ENCODE measurements at regions not wholly inside any gene's neighbourhood (a gene's known extent, or its start where the extent isn't known, plus 50 kb on each side); places are given as distances from the start of the nearest gene placed in this dataset.

DNA sequence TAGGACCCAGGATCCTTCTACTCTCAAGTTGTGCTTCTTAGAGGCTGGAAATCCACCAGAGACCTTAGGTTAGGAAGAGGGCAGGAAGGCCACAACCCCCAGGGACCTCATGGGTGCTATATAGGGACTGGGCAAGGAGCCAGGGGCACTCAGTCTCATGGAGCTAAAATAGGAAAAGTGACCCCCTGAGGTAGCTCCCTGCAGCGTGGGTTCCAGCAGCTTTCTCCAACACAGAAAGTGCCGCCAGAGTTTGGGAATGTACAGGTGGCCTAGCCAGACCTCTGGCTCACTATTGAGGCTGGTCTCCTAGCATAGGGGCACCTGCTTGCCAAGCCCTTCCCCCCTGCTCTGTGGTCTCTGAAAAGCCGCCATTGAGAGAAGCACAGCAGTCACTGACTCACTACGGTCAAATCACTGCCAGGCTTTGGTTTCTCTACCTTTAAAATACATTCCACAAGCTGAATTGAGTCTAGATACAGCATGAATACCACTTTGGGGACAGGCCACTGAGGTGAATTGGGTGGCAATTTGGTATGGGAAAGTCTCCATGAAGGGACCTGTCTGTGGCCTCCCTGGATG lies 333.2 kb upstream of the PODXL start:
- Histone ChIP-seq H3K36me3 (ENCODE audit: control insufficient read depth in 3 of 3, insufficient read depth in 2 of 3, low read depth in 1 of 3, low read length in 3 of 3) (no peaks in the 10 kb centered on the region), H3K4me1 (ENCODE audit: control insufficient read depth in 3 of 3, insufficient read depth in 2 of 3, low read depth in 1 of 3, low read length in 2 of 3) (no peaks in the 10 kb centered on the region), H3K27me3 (ENCODE audit: control insufficient read depth in 3 of 3, insufficient read depth in 3 of 3, low read length in 3 of 3) (no peaks in the 10 kb centered on the region), H3K4me3 (ENCODE audit: low read depth in 1 of 3, low read length in 3 of 3) (no peak overlapping the region), H3K9me3 (ENCODE audit: control insufficient read depth in 2 of 2, insufficient read depth in 1 of 2, low read depth in 1 of 2, low read length in 1 of 2) (peaks cover 0 to 13% of the 10 kb centered on the region in 2 donors), H3K27ac (ENCODE audit: low read depth in 1 of 3, low read length in 2 of 3) (no peak overlapping the region)
- no peak for DNase-seq
- WGBS, 3 donors, result 83 to 88% (median 84%) methylated on average over 4 of the region's 4 CpGs
- FAIRE-seq, result no peak

DNA sequence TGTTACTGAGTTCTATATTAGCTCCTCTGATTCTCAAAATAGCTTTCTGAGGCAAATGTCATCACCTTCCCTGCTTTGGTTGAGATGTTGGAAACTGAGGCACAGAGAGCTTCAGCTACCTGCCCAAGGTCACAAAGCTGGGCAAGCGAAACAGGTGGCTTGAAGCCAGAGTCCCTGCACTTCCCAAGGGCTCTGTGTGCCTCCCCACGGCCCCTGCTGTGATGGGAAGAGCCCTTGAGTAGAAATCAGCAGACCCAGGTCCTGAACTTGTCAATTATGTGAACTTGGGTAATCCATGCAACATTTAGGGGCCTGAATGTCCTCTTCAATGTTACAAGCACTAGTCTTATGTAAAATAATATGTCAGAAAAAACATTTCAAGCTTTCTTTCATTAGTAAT lies 327.3 kb upstream of the PODXL start:
- Histone ChIP-seq H3K4me3 (ENCODE audit: low read depth in 1 of 3, low read length in 3 of 3) (no peak overlapping the region), H3K36me3 (ENCODE audit: control insufficient read depth in 3 of 3, insufficient read depth in 2 of 3, low read depth in 1 of 3, low read length in 3 of 3) (no peaks in the 10 kb centered on the region), H3K4me1 (ENCODE audit: control insufficient read depth in 3 of 3, insufficient read depth in 2 of 3, low read depth in 1 of 3, low read length in 2 of 3) (no peaks in the 10 kb centered on the region), H3K9me3 (ENCODE audit: control insufficient read depth in 2 of 2, insufficient read depth in 1 of 2, low read depth in 1 of 2, low read length in 1 of 2) (peaks cover 0 to 14% of the 10 kb centered on the region in 2 donors), H3K27ac (ENCODE audit: low read depth in 1 of 3, low read length in 2 of 3) (no peak overlapping the region), H3K27me3 (ENCODE audit: control insufficient read depth in 3 of 3, insufficient read depth in 3 of 3, low read length in 3 of 3) (no peaks in the 10 kb centered on the region)
- no peak for FAIRE-seq
- DNase-seq, result no peak
- 65 to 82% (median 82%) methylated on average over 2 of the region's 2 CpGs for WGBS, 3 donors

DNA sequence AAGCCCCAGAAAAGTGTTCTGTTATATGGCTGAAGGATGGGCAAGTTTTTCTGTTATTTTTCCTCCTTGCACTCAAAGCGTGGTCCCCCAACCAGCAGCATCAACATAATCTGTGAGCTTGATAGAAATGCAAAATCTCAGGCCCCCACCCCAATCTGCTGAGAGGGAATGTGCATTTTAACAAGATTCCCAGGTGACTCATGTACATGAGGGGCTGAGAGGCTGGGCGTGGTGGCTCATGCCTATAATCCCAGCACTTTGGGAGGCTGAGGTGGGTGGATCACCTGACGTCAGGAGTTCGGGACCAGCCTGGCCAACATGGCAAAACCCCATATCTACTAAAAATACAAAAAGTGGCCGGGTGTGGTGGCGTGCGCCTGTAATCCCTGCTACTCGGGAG lies 326.8 kb upstream of the PODXL start:
- H3K9me3 ChIP-seq (ENCODE audit: control insufficient read depth in 2 of 2, insufficient read depth in 1 of 2, low read depth in 1 of 2, low read length in 1 of 2), result peaks cover 0 to 14% of the 10 kb centered on the region in 2 donors
- no peaks in the 10 kb centered on the region for H3K27me3 ChIP-seq (ENCODE audit: control insufficient read depth in 3 of 3, insufficient read depth in 3 of 3, low read length in 3 of 3)
- no peaks in the 10 kb centered on the region for H3K4me1 ChIP-seq (ENCODE audit: control insufficient read depth in 3 of 3, insufficient read depth in 2 of 3, low read depth in 1 of 3, low read length in 2 of 3)
- 84 to 85% (median 85%) methylated on average over 8 of the region's 8 CpGs for WGBS, 3 donors
- no peak overlapping the region for H3K27ac ChIP-seq (ENCODE audit: low read depth in 1 of 3, low read length in 2 of 3)
- DNase-seq, result no peak
- H3K4me3 ChIP-seq (ENCODE audit: low read depth in 1 of 3, low read length in 3 of 3), result no peak overlapping the region
- no peaks in the 10 kb centered on the region for H3K36me3 ChIP-seq (ENCODE audit: control insufficient read depth in 3 of 3, insufficient read depth in 2 of 3, low read depth in 1 of 3, low read length in 3 of 3)
- no peak for FAIRE-seq

GRCh38 chr7:131882321-131882720 lies 325.9 kb upstream of the PODXL start:
- FAIRE-seq (no peak), DNase-seq (no peak)
- Histone ChIP-seq H3K27me3 (ENCODE audit: control insufficient read depth in 3 of 3, insufficient read depth in 3 of 3, low read length in 3 of 3) (no peaks in the 10 kb centered on the region), H3K4me3 (ENCODE audit: low read depth in 1 of 3, low read length in 3 of 3) (no peak overlapping the region), H3K4me1 (ENCODE audit: control insufficient read depth in 3 of 3, insufficient read depth in 2 of 3, low read depth in 1 of 3, low read length in 2 of 3) (no peaks in the 10 kb centered on the region), H3K27ac (ENCODE audit: low read depth in 1 of 3, low read length in 2 of 3) (no peak overlapping the region), H3K36me3 (ENCODE audit: control insufficient read depth in 3 of 3, insufficient read depth in 2 of 3, low read depth in 1 of 3, low read length in 3 of 3) (no peaks in the 10 kb centered on the region), H3K9me3 (ENCODE audit: control insufficient read depth in 2 of 2, insufficient read depth in 1 of 2, low read depth in 1 of 2, low read length in 1 of 2) (peaks cover 0 to 14% of the 10 kb centered on the region in 2 donors)

DNA sequence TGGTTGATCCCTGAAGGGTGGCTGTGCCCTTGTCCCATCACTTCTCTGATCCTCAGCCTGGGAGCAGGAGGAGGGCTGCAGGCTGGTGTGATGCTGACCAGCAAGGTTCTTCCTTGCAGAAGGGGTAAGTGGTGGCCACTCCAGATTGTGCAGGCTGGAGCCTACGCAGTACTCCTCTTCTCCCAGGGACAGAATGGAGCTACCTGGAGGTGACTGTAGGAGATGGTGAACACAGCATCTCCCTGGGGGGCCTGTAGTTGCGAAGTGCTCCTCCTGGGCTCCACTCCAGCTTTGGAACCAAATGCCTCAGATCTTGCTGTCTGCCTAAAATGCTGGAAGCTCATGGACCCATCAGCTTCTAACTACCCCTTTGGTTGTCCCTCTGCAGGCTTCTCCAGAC lies 323.6 kb upstream of the PODXL start:
- Histone ChIP-seq H3K4me1 (ENCODE audit: control insufficient read depth in 3 of 3, insufficient read depth in 2 of 3, low read depth in 1 of 3, low read length in 2 of 3) (no peaks in the 10 kb centered on the region), H3K27me3 (ENCODE audit: control insufficient read depth in 3 of 3, insufficient read depth in 3 of 3, low read length in 3 of 3) (no peaks in the 10 kb centered on the region), H3K36me3 (ENCODE audit: control insufficient read depth in 3 of 3, insufficient read depth in 2 of 3, low read depth in 1 of 3, low read length in 3 of 3) (no peaks in the 10 kb centered on the region), H3K9me3 (ENCODE audit: control insufficient read depth in 2 of 2, insufficient read depth in 1 of 2, low read depth in 1 of 2, low read length in 1 of 2) (peaks cover 0 to 4% of the 10 kb centered on the region in 2 donors), H3K4me3 (ENCODE audit: low read depth in 1 of 3, low read length in 3 of 3) (no peak overlapping the region), H3K27ac (ENCODE audit: low read depth in 1 of 3, low read length in 2 of 3) (no peak overlapping the region)
- WGBS, 3 donors, result 70 to 94% (median 83%) methylated on average over 2 of the region's 2 CpGs
- DNase-seq (no peak), FAIRE-seq (no peak)

GRCh38 chr7:131879424-131879823 lies 323.0 kb upstream of the PODXL start:
- Histone ChIP-seq H3K4me1 (ENCODE audit: control insufficient read depth in 3 of 3, insufficient read depth in 2 of 3, low read depth in 1 of 3, low read length in 2 of 3) (no peaks in the 10 kb centered on the region), H3K27ac (ENCODE audit: low read depth in 1 of 3, low read length in 2 of 3) (no peak overlapping the region), H3K36me3 (ENCODE audit: control insufficient read depth in 3 of 3, insufficient read depth in 2 of 3, low read depth in 1 of 3, low read length in 3 of 3) (no peaks in the 10 kb centered on the region), H3K4me3 (ENCODE audit: low read depth in 1 of 3, low read length in 3 of 3) (no peak overlapping the region), H3K27me3 (ENCODE audit: control insufficient read depth in 3 of 3, insufficient read depth in 3 of 3, low read length in 3 of 3) (no peaks in the 10 kb centered on the region), H3K9me3 (ENCODE audit: control insufficient read depth in 2 of 2, insufficient read depth in 1 of 2, low read depth in 1 of 2, low read length in 1 of 2) (no peaks in the 10 kb centered on the region)
- FAIRE-seq (no peak), DNase-seq (no peak)
- WGBS, 3 donors, result 90 to 91% (median 91%) methylated on average over 4 of the region's 4 CpGs

- no peaks in the 10 kb centered on the region for H3K36me3 ChIP-seq (ENCODE audit: control insufficient read depth in 3 of 3, insufficient read depth in 2 of 3, low read depth in 1 of 3, low read length in 3 of 3)
- no peak overlapping the region for H3K27ac ChIP-seq (ENCODE audit: low read depth in 1 of 3, low read length in 2 of 3)
- DNase-seq (no peak), FAIRE-seq (no peak)
- H3K4me1 ChIP-seq (ENCODE audit: control insufficient read depth in 3 of 3, insufficient read depth in 2 of 3, low read depth in 1 of 3, low read length in 2 of 3), result no peaks in the 10 kb centered on the region
- no peak overlapping the region for H3K4me3 ChIP-seq (ENCODE audit: low read depth in 1 of 3, low read length in 3 of 3)
- 67 to 83% (median 83%) methylated on average over 2 of the region's 2 CpGs for WGBS, 3 donors
- no peaks in the 10 kb centered on the region for H3K27me3 ChIP-seq (ENCODE audit: control insufficient read depth in 3 of 3, insufficient read depth in 3 of 3, low read length in 3 of 3)
- no peaks in the 10 kb centered on the region for H3K9me3 ChIP-seq (ENCODE audit: control insufficient read depth in 2 of 2, insufficient read depth in 1 of 2, low read depth in 1 of 2, low read length in 1 of 2)
These were observed 322.3 kb upstream of the PODXL start for GRCh38 chr7:131878777-131879176.

GRCh38 chr7:131873581-131873980 lies 317.2 kb upstream of the PODXL start:
- DNase-seq (no peak), FAIRE-seq (no peak)
- WGBS, 3 donors, result 52 to 61% (median 57%) methylated on average over 6 of the region's 6 CpGs

GRCh38 chr7:131869986-131870385 lies 313.6 kb upstream of the PODXL start:
- no peak for FAIRE-seq
- no peak for DNase-seq
- H3K27ac ChIP-seq (ENCODE audit: low read depth in 1 of 3, low read length in 2 of 3), result no peak overlapping the region
- H3K36me3 ChIP-seq (ENCODE audit: control insufficient read depth in 3 of 3, insufficient read depth in 2 of 3, low read depth in 1 of 3, low read length in 3 of 3), result no peaks in the 10 kb centered on the region
- no peaks in the 10 kb centered on the region for H3K4me1 ChIP-seq (ENCODE audit: control insufficient read depth in 3 of 3, insufficient read depth in 2 of 3, low read depth in 1 of 3, low read length in 2 of 3)
- no peak overlapping the region for H3K4me3 ChIP-seq (ENCODE audit: low read depth in 1 of 3, low read length in 3 of 3)
- H3K27me3 ChIP-seq (ENCODE audit: control insufficient read depth in 3 of 3, insufficient read depth in 3 of 3, low read length in 3 of 3), result no peaks in the 10 kb centered on the region
- WGBS, 3 donors, result 79 to 91% (median 85%) methylated on average over 1 of the region's 1 CpG
- no peaks in the 10 kb centered on the region for H3K9me3 ChIP-seq (ENCODE audit: control insufficient read depth in 2 of 2, insufficient read depth in 1 of 2, low read depth in 1 of 2, low read length in 1 of 2)

More at GRCh38 chr7:131873581-131873980, 317.2 kb upstream of the PODXL start:
- Histone ChIP-seq H3K4me1 (ENCODE audit: control insufficient read depth in 3 of 3, insufficient read depth in 2 of 3, low read depth in 1 of 3, low read length in 2 of 3) (no peaks in the 10 kb centered on the region), H3K9me3 (ENCODE audit: control insufficient read depth in 2 of 2, insufficient read depth in 1 of 2, low read depth in 1 of 2, low read length in 1 of 2) (no peaks in the 10 kb centered on the region), H3K27me3 (ENCODE audit: control insufficient read depth in 3 of 3, insufficient read depth in 3 of 3, low read length in 3 of 3) (no peaks in the 10 kb centered on the region), H3K4me3 (ENCODE audit: low read depth in 1 of 3, low read length in 3 of 3) (no peak overlapping the region), H3K27ac (ENCODE audit: low read depth in 1 of 3, low read length in 2 of 3) (no peak overlapping the region), H3K36me3 (ENCODE audit: control insufficient read depth in 3 of 3, insufficient read depth in 2 of 3, low read depth in 1 of 3, low read length in 3 of 3) (no peaks in the 10 kb centered on the region)

Measured in small intestine (tissue), 7 donors.